EL (cell line): ENCODE measurements at regions not wholly inside any gene's neighbourhood (a gene's known extent, or its start where the extent isn't known, plus 50 kb on each side); places are given as distances from the start of the nearest gene placed in this dataset.

ENCODE experiments used
- DNase-seq: peaks from one replicate; pipeline ENCODE4 v3.0.0-alpha.2; 2016

GRCh38 chr4:171629737-171630136, 183.5 kb upstream of the GALNTL6 start:
- no peak for DNase-seq

GRCh38 chr4:171629182-171629581, 184.0 kb upstream of the GALNTL6 start:
- no peak for DNase-seq

DNA sequence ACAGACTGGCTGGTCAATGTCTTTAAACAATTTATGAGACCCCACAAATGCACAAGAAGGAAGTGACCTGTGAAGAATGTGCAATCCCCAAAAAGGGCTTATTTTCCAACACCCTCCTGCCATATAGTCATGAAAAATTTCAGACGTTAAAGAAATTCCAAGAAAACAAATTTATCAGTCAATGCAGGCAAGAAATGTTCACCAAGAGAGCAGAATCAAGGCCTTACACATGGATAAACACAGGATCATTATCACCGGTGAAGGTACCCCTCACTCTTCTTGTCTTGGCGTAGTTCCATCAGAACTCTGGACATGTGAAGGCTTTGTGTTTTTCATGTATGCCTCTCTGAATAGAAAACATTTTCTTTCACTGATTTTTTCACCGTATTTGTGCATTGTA, 186.7 kb upstream of the GALNTL6 start:
- DNase-seq = no peak

- no peak for DNase-seq
Observed at GRCh38 chr4:171622729-171623128, 190.5 kb upstream of the GALNTL6 start.

GRCh38 chr4:171621646-171622045, 191.6 kb upstream of the GALNTL6 start:
- no peak for DNase-seq

DNA sequence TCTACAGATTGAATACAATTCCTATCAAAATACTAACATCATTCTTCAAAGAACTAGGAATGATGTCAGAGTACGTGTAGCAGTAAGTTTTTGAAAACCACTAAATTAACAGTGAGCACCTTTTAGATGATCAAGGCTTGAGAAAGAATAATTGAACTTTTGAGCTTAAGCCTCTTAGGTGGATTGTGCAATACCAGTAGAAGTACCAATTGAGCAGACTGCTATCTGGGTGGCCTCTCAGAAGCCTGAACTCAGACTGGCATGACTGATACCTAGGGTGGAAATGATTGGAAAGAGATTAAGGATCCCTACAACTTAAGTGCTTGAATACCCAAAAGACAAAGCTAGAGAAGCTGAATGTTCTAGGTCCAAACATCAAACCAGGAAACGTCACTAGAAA, 200.3 kb upstream of the GALNTL6 start:
- DNase-seq = no peak

DNA sequence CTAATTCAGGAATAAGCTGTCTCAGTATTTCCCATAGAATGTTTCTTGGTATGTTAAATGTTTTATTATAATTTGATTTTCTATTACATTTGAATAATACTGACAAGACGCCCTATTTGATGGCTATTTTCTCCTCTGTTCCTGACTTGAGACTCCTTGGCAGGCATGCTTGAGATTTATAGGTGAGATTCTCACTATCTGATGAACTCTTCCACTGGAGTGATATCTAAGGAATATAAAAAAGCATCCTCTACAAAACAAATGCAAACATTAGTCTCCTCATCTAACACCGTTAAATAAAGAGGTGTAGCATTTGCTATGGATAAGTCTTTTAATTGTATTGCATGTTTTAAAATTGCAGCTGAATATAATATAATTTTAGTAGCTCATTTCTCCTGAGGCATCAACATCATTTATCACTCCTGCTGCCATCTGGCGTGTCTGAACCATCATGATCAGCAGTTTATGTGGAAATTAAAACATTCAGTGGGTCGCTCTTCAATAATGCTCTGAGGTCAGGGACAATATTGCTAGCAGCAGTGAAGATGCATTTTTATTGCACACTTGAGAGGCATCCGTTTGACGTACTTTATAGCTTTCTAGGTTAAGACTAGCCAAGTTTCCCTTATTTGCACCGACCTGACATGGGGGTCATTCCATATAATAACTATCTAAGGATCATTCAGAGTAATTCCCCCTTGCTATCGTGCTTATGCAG, 210.4 kb upstream of the GALNTL6 start:
- DNase-seq = no peak

GRCh38 chr4:171601091-171601490, 212.1 kb upstream of the GALNTL6 start:
- DNase-seq = no peak

GRCh38 chr4:171599628-171600027, 213.6 kb upstream of the GALNTL6 start:
- DNase-seq = no peak

DNA sequence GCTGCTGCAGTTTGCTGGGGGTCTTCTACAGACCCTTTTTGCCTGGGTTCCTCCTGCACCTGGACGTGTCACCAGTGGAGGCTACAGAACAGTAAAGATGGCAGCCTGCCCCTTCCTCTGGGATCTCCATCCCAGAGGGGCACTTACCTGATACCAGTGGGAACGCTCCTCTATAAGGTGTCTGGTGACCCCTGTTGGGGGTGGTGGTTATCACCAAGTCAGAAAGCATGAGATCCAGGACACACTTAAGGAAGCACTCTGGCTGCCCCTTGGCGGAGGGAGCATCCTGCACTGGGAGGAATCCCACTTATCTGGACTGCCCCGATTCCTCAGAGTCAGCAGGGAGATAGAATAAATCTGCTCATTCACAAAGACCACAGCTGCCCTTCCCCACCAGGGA, 218.9 kb upstream of the GALNTL6 start:
- DNase-seq = no peak

GRCh38 chr4:171590716-171591115, 222.5 kb upstream of the GALNTL6 start:
- DNase-seq = no peak

- DNase-seq = no peak
Observed at GRCh38 chr4:171588764-171589163, 224.4 kb upstream of the GALNTL6 start.

GRCh38 chr4:171588051-171588545, 225.1 kb upstream of the GALNTL6 start:
- DNase-seq = no peak

DNA sequence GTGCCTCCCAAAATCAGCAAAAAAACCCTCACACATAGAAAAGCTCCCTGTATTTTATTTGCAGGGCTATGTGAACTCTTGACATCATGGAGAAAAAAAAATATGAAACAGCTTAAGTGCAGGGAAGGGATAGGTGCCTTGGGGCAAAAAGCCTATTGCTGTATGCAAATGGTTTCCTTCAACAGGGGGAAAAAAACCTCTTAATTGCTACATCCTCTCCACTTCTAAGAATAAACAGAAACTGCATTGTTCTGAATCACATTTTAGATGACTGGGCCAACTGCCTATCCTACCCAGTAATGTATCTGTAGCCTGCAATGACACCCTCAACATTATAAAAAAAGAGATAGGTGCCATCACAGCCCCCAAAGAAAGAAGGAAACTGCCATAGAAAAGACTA, 229.4 kb upstream of the GALNTL6 start:
- no peak for DNase-seq

DNA sequence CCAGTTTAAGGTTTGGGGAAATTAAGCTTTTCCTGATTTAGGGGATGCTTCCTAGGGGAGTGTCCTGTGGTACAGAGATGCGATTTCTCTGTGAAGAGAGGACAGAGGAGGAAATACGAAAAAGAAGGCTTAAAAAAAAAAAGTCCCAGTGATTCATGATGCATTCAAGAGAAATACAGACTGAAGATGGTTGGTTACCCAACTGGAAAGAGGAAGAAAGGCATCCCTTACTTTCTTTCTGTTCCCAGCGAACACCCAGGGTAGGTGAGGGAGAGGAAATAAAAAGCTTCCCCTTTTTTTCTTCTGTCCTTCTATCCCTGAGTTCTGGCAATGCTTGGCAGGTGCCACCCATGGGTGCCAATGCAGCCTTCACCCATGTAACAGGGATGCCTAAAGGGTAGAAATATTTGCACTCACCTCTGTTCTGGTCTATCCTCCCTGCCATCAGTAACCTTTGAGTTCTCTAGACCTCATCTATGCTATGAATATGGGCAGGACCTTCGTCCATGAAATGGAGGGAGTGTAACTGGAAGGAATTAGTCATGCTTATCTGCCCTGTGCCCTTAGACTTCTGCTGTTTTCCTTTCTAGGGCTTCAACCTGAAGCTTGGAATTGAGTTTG, 230.1 kb upstream of the GALNTL6 start:
- DNase-seq = no peak

- DNase-seq = no peak
Observed at GRCh38 chr4:171573181-171573580, 240.0 kb upstream of the GALNTL6 start.

GRCh38 chr4:171565130-171565788, 247.9 kb upstream of the GALNTL6 start:
- no peak for DNase-seq

- DNase-seq = no peak
Observed at GRCh38 chr4:171561419-171561818, 251.8 kb upstream of the GALNTL6 start.

- DNase-seq = no peak
Observed at GRCh38 chr4:171553961-171554360, 259.2 kb upstream of the GALNTL6 start.

GRCh38 chr4:171542640-171543039, 270.6 kb upstream of the GALNTL6 start:
- DNase-seq = no peak

DNA sequence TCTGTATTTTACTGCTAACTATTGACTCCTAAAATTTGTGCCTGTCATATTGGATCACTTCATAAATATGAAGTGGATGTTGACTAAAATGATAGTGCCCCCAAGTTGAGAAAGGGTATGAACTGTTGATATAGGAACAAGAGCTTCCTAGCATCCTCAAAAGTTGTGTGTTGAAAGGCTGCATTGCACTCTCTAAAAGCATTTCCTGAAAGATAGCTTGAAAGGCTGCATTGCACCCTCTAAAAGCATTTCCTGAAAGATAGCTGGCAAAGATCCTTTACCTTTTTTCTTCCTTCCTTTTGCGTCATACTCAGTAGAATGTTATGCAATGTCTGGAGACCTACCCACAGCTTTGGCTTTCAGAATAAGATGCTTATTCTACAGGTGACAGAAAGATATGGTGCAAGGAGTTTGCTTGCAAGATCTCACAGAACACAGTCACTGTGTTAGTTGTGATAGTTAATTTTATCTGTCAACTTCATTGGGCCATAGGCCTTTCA, 274.6 kb upstream of the GALNTL6 start:
- no peak for DNase-seq

DNA sequence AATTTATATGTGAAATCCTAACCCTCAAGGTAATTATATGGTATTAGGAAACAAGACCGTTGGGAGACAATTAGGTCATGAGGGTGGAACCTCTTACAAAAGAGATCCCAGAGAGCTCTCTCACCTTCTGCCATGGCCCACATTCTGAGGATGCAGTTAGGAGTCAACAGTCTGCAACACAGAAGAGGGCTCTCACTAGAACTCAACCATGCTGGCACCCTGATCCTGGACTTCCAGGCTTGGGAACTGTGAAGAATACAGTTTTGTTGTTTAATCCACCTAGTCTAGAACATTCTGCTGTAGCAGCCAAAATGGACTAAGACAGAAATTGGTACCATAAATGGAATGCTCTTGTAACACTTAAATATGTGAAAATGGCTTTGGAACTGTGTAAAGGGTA, 278.8 kb upstream of the GALNTL6 start:
- no peak for DNase-seq

DNA sequence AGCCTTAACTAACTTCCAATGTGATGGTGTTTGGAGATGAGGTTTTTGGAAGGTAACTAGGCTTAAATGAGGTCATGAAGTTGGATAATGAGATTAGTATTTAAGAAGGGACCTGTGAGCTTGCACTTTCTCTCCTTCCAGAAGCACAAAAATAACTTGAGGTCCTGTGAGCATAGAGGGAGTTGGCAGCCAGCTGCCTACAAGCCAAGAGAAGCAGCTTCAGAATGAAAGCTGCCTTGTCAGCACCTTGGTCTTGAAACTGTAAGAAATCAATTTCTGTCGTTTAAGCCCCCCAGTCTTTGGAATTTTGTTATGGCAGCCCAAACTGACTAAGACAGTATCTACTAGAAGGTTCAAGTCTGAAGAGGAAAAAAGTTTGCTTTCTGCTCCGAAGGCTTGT, 280.2 kb upstream of the GALNTL6 start:
- DNase-seq = no peak

DNA sequence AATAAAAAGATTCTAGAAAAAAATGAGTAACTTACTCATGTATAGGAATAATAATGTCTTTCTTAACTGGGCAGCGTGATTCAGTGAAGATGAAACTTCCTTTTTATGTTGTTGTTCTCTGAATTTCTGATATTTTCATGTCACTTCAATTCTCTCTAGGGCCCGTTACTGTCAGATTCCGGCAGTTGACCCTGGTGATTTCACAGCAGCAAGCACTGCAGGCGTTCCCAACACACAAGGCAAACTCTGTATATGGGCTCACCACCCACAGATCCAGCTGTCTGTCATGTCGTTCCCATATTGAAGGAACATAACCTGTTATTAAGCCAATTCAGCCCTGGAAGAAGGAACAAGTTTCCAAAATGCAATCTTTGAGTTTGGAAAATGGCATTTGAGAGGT, 288.3 kb upstream of the GALNTL6 start:
- no peak for DNase-seq
